ENCODE measurements at regions not wholly inside any gene's neighbourhood (a gene's known extent, or its start where the extent isn't known, plus 50 kb on each side); places are given as distances from the start of the nearest gene placed in this dataset.

GRCh38 chr6:90463359-90463758 is 123.5 kb downstream of the MAP3K7 start:
- no peak for DNase-seq (ENCODE audit: low read depth, low spot score)
- Histone ChIP-seq H3K79me2 (ENCODE audit: control insufficient read depth, insufficient read depth, low read length) (no peaks in the 10 kb centered on the region), H2AFZ (ENCODE audit: low read depth, low read length) (no peak overlapping the region), H3K9me3 (replicated peaks; ENCODE audit: control insufficient read depth, insufficient read depth, low read length) (no peaks in the 10 kb centered on the region), H3K27ac (ENCODE audit: insufficient read depth, low read depth, low read length) (no peak overlapping the region), H3K9ac (replicated peaks; ENCODE audit: extremely low read depth, insufficient read depth, low read length) (no peak overlapping the region), H3K4me3 (replicated peaks in 1 of 3; ENCODE audit: insufficient read depth in 1 of 3, low read depth in 1 of 3, low read length in 3 of 3) (no peak overlapping the region), H3K9me1 (replicated peaks; ENCODE audit: control insufficient read depth, extremely low read depth, insufficient read depth, low read length) (no peaks in the 10 kb centered on the region), H4K20me1 (replicated peaks; ENCODE audit: control insufficient read depth, extremely low read depth, insufficient read depth, low read length) (no peaks in the 10 kb centered on the region), H3K36me3 (ENCODE audit: control insufficient read depth in 2 of 2, extremely low read depth in 1 of 2, insufficient read depth in 2 of 2, low read length in 2 of 2) (no peaks in the 10 kb centered on the region), H3K4me2 (ENCODE audit: insufficient read depth, low read length) (no peak overlapping the region), H3K4me1 (ENCODE audit: control insufficient read depth, extremely low read depth, insufficient read depth, low read length) (no peaks in the 10 kb centered on the region), H3K27me3 (ENCODE audit: control insufficient read depth in 2 of 2, insufficient read depth in 2 of 2, low read length in 2 of 2) (peaks cover 2 to 3% of the 10 kb centered on the region in 2 experiments)
- dilution Hi-C loops (cut with MboI; ENCODE audit: extremely low pct_ligation_motif_present, low sequenced_read_pairs) (no loop called here), intact Hi-C loops (cut with micrococcal nuclease) (no loop called here)
- ChIA-PET POLR2A (no interaction called here), CTCF (interaction anchor here (1.4 kb wide), 1 partner anchor 523 kb away, joined by 5 read pairs; no protein-coding TSS in a partner anchor)
- no peak for FAIRE-seq
- TF ChIP-seq GATA2 (IDR thresholded peaks at IDR 0.05; ENCODE audit: insufficient read depth, insufficient read length, low read depth, low read length) (no peak), MYC (IDR thresholded peaks at IDR 0.05; ENCODE audit: low read depth, low read length) (no peak), JUN (IDR thresholded peaks at IDR 0.05; ENCODE audit: borderline replicate concordance, insufficient read depth, insufficient read length, low read depth) (no peak), POLR2AphosphoS5 (IDR thresholded peaks at IDR 0.05; ENCODE audit: insufficient read depth, low read depth, low read length) (no peak), EZH2 (IDR thresholded peaks at IDR 0.05; ENCODE audit: borderline replicate concordance, low read depth, low read length, severe bottlenecking) (no peak), POLR2A (IDR thresholded peaks at IDR 0.05; ENCODE audit: low read depth, low read length) (no peak), CTCF (IDR thresholded peaks at IDR 0.05; ENCODE audit: extremely low read depth in 1 of 2, insufficient read depth in 1 of 2, low read depth in 1 of 2, low read length in 2 of 2) (no peak), MAX (IDR thresholded peaks at IDR 0.05; ENCODE audit: insufficient read depth, insufficient read length) (no peak), FOS (IDR thresholded peaks at IDR 0.05; ENCODE audit: borderline replicate concordance, insufficient read depth, low read length) (no peak)
- no TSS peak for BruUV-seq (replicated peaks)

Data from endothelial cell of umbilical vein (primary cell).